GM18508 (cell line): ENCODE measurements at regions not wholly inside any gene's neighbourhood (a gene's known extent, or its start where the extent isn't known, plus 50 kb on each side); places are given as distances from the start of the nearest gene placed in this dataset.

Experiments used
- ATAC-seq: cut with Tn5 transposase; IDR thresholded peaks from one replicate; pipeline ENCODE4 v1.9.1; 2021; ENCODE audit warnings: moderate number of reproducible peaks; ENCODE audit not compliant: insufficient read depth, unreplicated experiment

DNA sequence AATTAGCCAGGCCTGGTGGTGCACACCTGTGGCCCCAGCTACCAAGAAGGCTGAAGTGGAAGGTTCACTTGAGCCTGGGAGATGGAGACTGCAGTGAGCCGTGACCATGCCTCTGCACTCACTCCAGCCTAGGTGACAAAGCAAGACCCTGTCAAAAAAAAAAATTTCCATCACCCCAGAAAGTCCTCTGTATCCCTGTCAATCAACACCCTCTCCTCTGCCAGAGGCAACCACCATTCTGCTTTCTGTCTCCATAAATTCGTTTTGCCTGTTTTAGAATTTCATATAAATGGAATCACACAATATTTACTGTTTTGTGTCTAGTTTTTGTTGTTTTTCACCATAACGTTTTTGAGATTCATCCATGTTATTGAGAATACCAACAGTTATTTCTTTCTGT, 141.6 kb upstream of the SLC45A1 start:
- no peak for ATAC-seq

DNA sequence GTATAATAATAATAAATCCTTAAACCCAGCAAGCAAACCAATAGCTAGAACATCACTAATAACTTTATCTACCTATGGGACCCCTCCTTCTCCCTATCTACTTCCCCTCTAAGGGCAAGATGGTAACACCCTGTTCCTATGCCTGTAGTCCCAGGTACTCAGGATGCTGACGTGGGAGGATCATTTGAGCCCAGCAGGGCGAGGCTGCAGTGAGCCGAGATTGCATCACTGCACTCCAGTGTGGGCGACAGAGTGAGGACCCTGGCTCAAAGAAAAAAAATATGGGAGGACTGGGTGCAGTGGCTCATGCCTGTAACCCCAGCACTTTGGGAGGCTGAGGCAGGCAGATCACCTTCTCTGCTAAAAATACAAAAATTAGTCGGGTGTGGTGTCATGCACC, 143.1 kb upstream of the SLC45A1 start:
- no peak for ATAC-seq

DNA sequence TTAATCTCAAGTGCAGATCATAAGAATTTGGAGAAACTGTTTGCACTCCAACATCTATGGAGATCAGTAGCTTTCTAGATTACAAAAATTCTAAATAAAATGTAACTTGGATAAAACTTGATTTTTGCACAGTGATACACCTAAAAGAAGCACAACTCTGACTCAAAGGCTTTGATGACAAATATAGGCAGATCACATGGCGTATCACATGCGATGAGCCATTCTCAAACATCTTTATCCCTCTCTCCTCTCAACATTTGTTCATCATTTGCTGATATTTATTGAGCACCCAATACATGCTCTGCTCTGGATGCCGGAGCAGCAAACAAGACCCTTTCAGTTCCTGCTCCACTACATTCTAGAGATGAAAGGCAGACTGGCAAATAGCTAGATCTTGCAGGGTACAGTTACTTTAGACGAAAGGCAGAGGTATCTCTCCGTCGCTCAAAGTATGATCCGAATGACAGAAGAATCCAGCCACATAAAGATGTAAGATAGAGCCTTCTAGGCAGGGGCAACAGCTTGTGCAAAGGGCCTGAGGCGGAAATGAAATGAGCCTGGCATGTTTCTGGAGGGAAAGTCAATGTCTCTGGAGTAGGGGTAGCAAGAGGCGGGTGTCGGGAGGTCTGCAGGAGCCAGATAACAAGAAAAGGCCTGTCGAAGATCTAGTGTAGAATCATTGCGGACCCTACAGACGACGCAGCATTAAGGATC, 145.8 kb upstream of the ERRFI1 start:
- ATAC-seq, result no peak

DNA sequence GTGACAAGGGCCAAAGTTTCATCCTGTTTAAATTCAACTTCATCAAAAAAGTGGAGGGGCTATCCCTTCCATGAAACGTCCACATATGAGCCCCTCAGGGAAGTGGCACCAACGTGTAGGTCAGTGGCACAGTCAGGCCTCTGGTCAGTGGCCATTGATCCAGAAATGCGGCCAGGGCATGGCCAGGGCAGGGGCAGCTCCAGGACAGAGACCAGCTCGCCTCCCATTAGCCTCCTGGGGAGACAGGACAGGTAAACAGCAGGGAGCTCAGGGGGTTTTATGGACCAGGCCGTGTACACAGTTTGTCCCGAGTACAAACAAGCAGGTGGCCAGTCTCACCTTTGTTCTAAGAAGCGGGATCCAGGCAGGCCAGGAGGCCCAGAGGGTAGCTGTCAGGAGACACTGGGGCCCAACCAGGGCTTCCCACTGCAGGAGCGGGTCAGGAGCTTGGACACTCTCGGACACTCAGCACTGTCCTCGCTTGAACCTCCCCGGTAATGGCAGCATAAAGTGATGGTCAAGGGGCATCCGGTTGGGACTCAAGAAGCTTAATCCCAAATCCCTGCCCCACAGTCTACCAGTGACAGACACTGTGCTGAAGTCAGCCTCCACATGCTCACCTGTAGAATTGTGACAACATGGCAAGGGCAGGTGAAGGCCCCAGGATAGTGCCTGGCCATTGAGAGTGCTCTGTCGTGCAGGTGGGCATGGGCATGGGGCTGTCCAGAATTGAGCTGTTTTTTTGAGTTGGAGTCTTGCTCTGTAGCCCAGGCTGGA, 144.1 kb upstream of the ERRFI1 start:
- no peak for ATAC-seq

DNA sequence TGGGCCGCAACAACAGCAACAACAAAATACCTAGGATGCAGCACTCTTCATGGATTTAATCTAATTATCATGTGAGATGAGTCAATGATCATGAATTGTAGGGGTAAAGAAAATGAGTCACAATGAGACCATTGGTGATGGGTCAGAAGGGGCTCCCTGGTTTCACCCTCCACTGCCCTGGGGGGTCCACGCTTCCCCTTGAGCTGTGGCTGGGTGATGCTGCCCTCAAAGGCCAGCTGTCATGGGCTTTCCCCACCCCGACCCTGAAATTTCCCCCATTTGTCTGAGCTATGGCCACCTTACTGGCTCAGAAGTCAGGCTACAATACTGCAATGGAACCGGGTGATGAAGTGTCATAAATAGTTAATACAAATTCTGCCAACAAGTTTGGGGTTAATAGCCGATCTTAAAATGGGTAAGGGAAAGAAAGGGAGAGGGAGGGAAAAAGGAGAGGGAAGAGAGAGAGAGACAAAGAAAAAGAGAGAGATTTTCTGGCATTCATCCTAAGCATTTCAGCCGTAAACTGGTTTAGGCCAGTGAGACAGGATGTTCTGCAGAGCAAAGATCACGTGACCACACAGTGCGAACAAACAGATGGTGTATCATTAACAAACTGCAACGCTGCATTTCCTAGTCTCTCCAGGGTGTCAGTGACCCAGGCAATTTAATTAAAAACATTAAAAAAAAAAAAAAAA, 143.4 kb upstream of the ERRFI1 start:
- ATAC-seq, result no peak

DNA sequence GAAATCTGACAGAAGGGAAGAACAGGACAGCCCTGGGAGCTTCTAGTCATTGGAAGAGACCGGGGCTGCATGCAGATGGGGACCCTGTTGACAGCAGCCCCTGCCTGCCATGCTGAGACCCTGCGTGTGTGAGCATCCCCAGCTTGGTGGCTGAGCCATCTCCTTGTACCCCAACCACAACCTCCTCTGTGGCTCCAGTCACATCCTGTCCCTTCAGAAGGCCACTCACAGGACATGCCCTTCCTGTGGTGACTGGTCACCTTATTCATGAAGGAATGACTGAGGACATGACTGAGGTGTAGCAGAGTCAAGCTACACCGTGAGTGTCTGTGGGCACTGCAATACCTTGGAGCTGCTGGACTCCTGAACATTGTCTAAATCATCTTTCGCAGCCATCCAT, 141.8 kb upstream of the ERRFI1 start:
- ATAC-seq, result no peak

DNA sequence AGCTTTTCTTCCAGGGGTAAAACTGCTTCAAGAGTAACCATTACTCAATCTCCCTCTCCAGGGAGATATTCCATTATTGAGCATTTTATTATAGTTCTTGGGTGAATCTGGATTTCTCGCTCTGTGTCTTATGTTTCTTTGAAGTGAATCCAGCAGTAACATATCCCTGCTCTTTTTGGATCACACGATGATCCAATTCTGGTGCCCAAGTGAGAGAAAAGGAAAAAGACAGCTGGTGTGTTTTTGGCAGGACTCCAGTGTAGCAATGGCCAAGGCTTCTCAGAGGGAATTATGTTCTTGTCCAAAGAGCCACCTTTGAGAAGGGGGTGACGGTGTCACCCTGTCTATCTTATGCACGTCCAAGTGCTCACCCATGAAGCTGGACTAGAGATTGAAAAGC, 140.3 kb upstream of the ERRFI1 start:
- no peak for ATAC-seq

DNA sequence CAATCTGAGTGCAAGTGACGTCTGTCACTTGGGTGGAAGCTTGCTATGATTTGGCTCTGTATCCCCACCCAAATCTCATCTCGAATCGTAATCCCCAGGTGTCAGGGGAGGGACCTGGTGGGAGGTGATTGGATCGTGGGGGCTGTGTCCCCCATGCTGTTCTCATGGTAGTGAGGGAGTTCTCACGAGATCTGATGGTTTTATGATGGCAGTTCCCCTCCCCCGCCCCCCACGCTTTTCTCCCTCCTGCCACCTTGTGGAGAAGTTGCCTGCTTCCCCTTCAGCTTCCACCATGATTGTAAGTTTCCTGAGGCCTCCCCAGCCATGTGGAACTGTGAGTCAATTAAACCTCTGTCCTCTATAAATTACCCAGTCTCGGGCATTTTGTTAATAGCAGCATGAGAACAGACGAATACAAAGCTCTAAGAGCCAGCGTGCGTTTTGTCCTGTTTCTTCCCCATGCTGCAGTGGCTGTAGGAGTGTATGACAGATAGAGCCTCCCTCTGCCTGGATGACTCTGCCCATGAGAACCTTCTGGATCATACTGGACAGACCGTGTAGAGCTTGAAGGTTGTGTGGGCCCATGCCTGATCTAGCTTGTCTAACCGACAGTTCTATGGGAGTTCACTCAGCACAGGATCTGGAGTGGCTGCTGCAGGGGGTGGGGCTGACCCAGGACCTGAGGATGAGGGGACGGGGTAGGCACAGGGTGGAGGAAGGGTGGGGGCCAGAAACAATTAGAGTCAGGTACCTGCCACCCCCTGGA, 139.7 kb upstream of the ERRFI1 start:
- ATAC-seq, result no peak

DNA sequence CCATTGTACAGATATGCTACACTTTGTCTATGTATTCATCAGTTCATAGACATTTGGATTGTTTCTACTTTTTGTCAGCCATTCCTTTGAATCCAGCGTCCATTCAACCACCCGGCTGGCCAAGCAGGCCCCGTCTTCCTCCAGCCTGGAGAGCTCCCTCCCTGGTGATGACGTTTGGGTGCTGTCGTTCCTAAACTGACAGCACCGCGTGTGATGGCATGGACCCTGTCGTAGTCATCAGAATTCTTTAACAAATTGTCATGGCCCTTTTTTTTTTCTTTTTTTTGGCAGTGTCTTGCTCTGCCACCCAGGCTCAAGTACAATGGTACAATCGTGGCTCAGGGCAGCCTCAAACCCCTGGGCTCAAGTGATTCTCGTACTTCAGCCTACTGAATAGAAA, 138.6 kb upstream of the ERRFI1 start:
- ATAC-seq, result no peak

DNA sequence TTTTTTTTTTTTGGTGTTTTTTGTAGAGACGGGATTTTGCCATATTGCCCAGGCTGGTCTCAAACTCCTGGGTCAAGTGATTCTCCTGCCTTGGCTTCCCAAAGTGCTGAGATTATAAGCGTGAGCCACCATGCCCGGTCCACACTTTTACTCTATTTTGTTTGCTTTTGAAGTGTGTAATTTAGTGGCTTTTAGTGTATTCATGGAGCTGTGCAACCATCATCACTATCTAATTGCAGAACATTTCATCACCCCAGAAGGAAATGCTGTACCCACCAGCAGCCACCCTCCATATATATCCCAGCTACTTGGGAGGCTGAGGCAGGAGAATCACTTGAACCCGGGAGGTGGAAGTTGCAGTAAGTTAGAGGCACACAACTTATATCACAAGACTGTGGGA, 136.9 kb upstream of the ERRFI1 start:
- no peak for ATAC-seq

DNA sequence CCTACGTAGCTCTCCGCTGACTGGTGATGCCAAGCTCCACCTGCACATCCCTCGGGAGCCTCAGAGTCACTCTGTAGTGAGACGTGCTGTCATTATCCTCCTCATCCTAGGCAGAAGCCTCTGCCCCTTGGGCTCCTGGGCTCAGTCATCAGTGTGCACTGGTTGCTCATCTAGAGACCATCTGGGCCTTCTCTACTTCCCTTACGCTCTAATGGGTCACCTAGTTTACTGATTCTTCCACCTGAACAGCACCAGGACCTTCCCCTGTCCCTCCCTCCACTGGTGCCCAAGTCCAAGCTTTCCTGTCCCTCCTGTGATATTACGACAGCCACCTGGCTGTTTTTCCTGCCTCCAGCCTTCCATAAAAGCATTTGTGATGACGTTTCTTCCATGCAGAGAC, 136.1 kb upstream of the ERRFI1 start:
- ATAC-seq, result no peak

DNA sequence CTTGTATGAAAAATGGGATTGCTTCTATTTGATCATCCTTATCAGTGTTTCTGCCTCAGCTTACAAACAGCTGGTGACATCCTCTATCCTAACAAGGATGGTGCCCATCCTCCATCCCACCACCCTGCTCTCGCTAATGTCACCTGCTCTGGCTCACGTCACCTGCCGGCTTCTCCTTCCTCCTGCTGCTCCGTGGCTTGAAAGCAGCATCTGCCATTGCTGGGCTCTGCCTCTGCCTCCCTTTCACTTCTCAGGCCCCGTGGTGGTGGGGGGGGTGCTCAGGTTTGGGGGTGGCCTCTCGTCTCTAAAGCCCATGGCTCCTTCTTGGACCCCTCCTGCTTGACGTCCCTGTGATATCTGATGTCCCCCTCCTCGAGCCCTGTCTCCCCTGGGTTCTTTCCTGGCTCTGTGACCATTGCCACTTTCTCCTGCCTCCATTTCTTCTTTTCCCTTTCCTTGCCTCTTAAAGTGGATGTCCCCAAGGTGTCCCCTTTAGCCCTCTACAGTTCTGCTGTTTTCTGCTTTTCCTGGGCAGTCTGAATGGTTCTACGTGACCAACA, 135.5 kb upstream of the ERRFI1 start:
- ATAC-seq, result no peak

DNA sequence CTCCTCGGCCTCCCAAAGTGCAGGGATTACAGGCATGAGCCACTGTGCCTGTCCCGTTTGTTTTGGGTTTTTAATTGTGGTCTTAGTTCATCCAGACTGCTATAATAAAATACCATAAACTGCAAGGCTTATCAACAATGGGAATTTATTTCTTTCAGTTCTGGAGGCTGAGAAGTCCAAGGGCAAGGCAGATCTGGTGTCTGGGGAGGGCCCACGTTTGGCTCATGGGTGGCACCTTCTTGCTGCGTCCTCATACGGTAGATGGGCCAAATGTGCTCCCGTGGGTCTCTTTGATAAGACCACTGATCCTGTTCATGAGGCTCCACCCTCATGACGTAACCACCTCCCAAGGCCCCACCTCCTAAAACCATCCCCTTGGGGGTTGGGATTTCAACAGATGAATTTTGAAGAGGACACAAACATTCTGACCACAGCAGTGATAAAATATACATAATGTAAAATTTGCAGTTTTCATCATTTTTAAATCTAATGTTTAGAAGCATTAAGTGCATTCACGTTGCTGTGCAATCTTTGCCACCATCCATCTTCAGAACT, 133.4 kb upstream of the ERRFI1 start:
- no peak for ATAC-seq

DNA sequence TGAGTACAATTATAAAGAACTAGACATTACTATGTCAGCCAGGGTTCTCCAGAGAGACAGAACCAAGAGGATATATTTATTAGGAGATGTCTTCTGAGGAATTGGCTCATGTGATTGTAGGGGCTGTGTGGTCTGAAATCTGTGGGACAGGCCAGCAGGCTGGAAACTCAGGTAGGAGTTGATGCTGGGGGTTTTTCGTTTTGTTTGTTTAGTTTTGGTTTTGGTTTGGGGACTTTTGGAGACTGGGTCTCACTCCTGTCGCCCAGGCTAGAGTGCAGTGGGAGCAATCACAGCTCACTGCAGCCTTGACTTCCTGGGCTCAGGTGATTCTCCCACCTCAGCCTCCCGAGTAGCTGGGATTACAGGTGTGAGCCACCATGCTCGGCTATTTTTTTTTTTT, 132.9 kb upstream of the ERRFI1 start:
- no peak for ATAC-seq

DNA sequence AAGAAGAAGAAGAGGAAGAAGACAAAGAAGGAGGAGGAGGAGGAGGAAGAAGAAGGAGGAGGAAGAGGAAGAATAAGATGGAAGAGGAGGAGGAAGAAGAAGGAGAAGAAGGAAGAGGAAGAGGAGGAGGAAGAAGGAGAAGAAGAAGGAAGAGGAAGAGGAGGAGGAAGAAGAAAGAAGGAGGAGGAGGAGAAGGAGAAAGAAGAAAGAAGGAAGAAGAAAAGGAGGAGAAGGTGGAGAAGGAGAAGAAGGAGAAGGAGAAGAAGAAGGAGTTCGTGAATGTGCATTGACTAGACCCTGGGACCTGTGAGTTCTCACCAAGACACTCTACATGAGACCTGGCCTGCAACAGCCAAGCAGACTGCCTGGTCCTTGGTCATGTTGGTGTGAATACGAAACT, 131.7 kb upstream of the ERRFI1 start:
- ATAC-seq, result no peak

DNA sequence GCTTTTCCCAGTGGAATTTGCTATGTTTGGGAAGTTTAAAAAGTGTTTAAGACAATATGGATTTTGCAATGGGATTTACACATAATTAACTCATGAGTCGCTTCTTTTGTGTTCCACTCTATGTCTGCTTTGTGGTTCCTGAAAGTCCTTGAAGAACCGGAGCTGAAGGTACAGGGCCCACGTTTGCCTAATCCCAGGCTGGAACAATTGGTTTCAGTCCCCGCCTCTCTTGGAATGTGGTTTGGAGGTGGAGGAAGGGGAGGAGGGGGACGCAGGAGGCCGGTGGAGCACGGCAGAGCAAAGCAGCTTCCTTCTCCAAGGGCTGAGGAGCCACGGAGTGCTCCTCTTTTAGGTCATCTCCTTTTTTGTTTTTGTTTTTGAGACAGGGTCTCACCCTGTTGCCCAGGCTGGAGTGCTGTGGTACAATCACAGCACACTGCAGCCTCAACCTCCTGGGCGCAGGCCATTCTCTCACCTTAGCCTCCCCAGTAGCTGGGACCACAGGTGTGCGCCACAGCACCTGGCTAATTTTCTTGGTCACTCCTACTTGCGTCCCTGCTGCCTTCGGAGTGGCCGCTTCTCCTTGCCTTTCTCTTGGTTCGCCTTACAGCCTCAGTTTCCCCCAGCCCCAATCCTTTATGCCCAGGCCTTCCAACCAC, 129.5 kb upstream of the ERRFI1 start:
- no peak for ATAC-seq

DNA sequence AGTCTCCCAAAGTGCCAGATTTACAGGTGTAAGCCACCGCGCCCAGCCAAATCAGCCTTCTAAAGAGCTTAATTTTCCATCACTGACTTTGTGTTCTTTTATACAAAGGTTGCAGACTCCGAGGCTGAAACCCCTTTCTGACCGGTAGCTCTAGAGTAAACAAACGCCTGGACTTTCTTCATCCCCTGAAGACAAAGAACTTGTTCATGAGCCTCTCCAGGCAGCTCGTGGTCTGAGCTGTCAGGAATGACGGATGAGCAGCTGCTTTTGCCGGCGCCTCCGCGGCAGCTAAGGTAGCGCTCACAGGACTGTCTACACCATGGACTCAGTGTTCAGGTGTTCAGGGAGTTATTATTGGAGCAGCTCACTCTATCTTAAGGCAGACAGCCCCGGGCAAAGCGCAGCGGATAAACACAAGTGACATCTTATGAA, 128.5 kb upstream of the ERRFI1 start:
- ATAC-seq, result no peak

DNA sequence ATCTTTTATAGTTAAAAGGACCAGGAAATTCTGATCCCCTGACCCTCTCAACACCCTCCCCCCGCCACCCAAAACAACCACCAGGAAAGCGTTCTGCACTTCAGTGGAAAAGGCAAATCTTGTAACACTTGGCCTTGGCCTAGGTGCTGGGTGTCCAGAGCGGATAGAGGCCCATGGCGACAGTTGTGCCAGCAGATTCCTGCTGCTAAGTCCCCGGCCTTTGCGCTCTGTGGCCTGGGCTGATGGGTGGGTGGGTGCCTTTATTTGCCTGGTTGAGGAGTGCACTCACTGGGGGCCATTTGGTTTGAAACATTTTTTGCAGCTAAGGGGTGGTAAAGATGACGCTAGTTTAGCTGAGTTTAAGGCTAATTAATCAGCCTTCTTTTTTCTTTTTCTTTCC, 127.9 kb upstream of the ERRFI1 start:
- no peak for ATAC-seq
